KBM-7 (cell line): ENCODE measurements at regions not wholly inside any gene's neighbourhood (a gene's known extent, or its start where the extent isn't known, plus 50 kb on each side); places are given as distances from the start of the nearest gene placed in this dataset.

Experiments used
- DNase-seq: peaks from one replicate; pipeline ENCODE4 v3.0.0-alpha.2; 2015
- in situ Hi-C: fragments of 300-500 bp; cut with MboI; formaldehyde crosslinking; loops from 2 replicates; pipeline ENCODE4 v1.14.3; 2020; ENCODE audit warnings: low sequenced_read_pairs, low pct_unique_long_range_greater_than_20kb, mixed read lengths

- no peak for DNase-seq
- in situ Hi-C loops: no loop called here
Observed at GRCh38 chr4:66225539-66225938, 555.2 kb upstream of the EPHA5 start.

GRCh38 chr4:66223068-66223703 lies 552.9 kb upstream of the EPHA5 start:
- in situ Hi-C loops: no loop called here
- no peak for DNase-seq

- in situ Hi-C loops: no loop called here
- no peak for DNase-seq
Observed at GRCh38 chr4:66219401-66219800, 549.1 kb upstream of the EPHA5 start.

GRCh38 chr4:66216252-66216651 lies 546.0 kb upstream of the EPHA5 start:
- in situ Hi-C loops: no loop called here
- no peak for DNase-seq

GRCh38 chr4:66212489-66212888 lies 542.2 kb upstream of the EPHA5 start:
- in situ Hi-C loops: no loop called here
- DNase-seq: no peak

GRCh38 chr4:66204534-66205247 lies 534.4 kb upstream of the EPHA5 start:
- DNase-seq: no peak
- in situ Hi-C loops: no loop called here

GRCh38 chr4:66202870-66203269 lies 532.6 kb upstream of the EPHA5 start:
- in situ Hi-C loops: no loop called here
- DNase-seq: no peak

GRCh38 chr4:66197451-66197850 lies 527.2 kb upstream of the EPHA5 start:
- no peak for DNase-seq
- in situ Hi-C loops: no loop called here

- DNase-seq: no peak
- in situ Hi-C loops: no loop called here
Observed at GRCh38 chr4:66193487-66193886, 523.2 kb upstream of the EPHA5 start.

GRCh38 chr4:66187175-66187720 lies 517.0 kb upstream of the EPHA5 start:
- in situ Hi-C loops: no loop called here
- no peak for DNase-seq

GRCh38 chr4:66186095-66186494 lies 515.8 kb upstream of the EPHA5 start:
- in situ Hi-C loops: no loop called here

GRCh38 chr4:66182636-66183035 lies 512.3 kb upstream of the EPHA5 start:
- no peak for DNase-seq
- in situ Hi-C loops: no loop called here

More at GRCh38 chr4:66186095-66186494, 515.8 kb upstream of the EPHA5 start:
- no peak for DNase-seq

- in situ Hi-C loops: no loop called here
- no peak for DNase-seq
Observed at GRCh38 chr4:66178906-66179305, 508.6 kb upstream of the EPHA5 start.

- in situ Hi-C loops: no loop called here
- no peak for DNase-seq
Observed at GRCh38 chr4:66169341-66169740, 499.1 kb upstream of the EPHA5 start.

GRCh38 chr4:66164869-66165268 lies 494.6 kb upstream of the EPHA5 start:
- no peak for DNase-seq
- in situ Hi-C loops: no loop called here

GRCh38 chr4:66160606-66161005 lies 490.3 kb upstream of the EPHA5 start:
- in situ Hi-C loops: no loop called here
- DNase-seq: no peak

- DNase-seq: no peak
- in situ Hi-C loops: no loop called here
Observed at GRCh38 chr4:66157594-66157993, 487.3 kb upstream of the EPHA5 start.

- in situ Hi-C loops: no loop called here
- no peak for DNase-seq
Observed at GRCh38 chr4:66130042-66130441, 459.8 kb upstream of the EPHA5 start.

- in situ Hi-C loops: no loop called here
- DNase-seq: no peak
Observed at GRCh38 chr4:66123831-66124413, 453.6 kb upstream of the EPHA5 start.

- no peak for DNase-seq
- in situ Hi-C loops: no loop called here
Observed at GRCh38 chr4:66123190-66123589, 452.9 kb upstream of the EPHA5 start.
